ENCODE measurements at regions not wholly inside any gene's neighbourhood (a gene's known extent, or its start where the extent isn't known, plus 50 kb on each side); places are given as distances from the start of the nearest gene placed in this dataset.

GRCh38 chr20:12265662-12266061, 348.0 kb downstream of the BTBD3 start:
- no peak overlapping the region for H3K27ac Mint-ChIP-seq
- Histone ChIP-seq H3K4me1 (ENCODE audit: insufficient read depth, low read length) (peaks cover 2% of the 10 kb centered on the region; the same call in 1 of the 2 replicates), H3K9ac (ENCODE audit: extremely low read depth, insufficient read length, low read length) (no peak overlapping the region), H4K20me1 (ENCODE audit: control insufficient read depth, insufficient read depth, insufficient read length) (no peaks in the 10 kb centered on the region), H2BK12ac (ENCODE audit: insufficient read length, low read depth, low read length) (no peak overlapping the region), H3K18ac (ENCODE audit: insufficient read length, low read depth, low read length) (no peak overlapping the region), H3K23me2 (ENCODE audit: insufficient read length, low read depth, low read length, poor library complexity, severe bottlenecking) (no peaks in the 10 kb centered on the region), H2BK20ac (ENCODE audit: low read depth, low read length, poor library complexity, severe bottlenecking) (no peak overlapping the region), H2AK5ac (ENCODE audit: insufficient read length, low read length) (no peak overlapping the region), H3K9me3 (ENCODE audit: control insufficient read depth, low read depth, low read length) (no peaks in the 10 kb centered on the region), H3K79me2 (ENCODE audit: insufficient read depth, low read length) (no peaks in the 10 kb centered on the region), H3K27me3 (ENCODE audit: insufficient read depth, low read length) (no peaks in the 10 kb centered on the region), H3K79me1 (ENCODE audit: insufficient read depth, low read depth, low read length, poor library complexity, severe bottlenecking) (no peaks in the 10 kb centered on the region), H4K91ac (ENCODE audit: insufficient read length, low read depth, low read length) (no peak overlapping the region), H3K4me2 (ENCODE audit: insufficient read depth, insufficient read length, low read length) (no peak overlapping the region), H3K4ac (ENCODE audit: low read depth, low read length) (no peak overlapping the region), H2BK5ac (ENCODE audit: insufficient read length, low read length) (no peak overlapping the region), H2BK15ac (ENCODE audit: low read depth, low read length) (no peak overlapping the region), H2AFZ (ENCODE audit: low read length) (no peak overlapping the region), H3K14ac (ENCODE audit: insufficient read depth, low read length) (no peak overlapping the region; the same call in 1 of the 2 replicates), H2BK120ac (ENCODE audit: low read depth, low read length, poor library complexity, severe bottlenecking) (no peak overlapping the region), H4K5ac (ENCODE audit: insufficient read length, low read depth, low read length) (no peak overlapping the region), H3K56ac (ENCODE audit: insufficient read length, low read depth, low read length) (no peak overlapping the region), H3K23ac (ENCODE audit: insufficient read length, low read depth, low read length) (no peak overlapping the region), H4K8ac (replicated peaks; ENCODE audit: insufficient read length, low read depth, low read length) (no peak overlapping the region), H3K27ac (ENCODE audit: insufficient read length, low read depth, low read length) (no peak overlapping the region), H3T11ph (ENCODE audit: low read length) (no peak overlapping the region)
- WGBS (ENCODE audit: extremely low coverage, insufficient read length, low lambda C conversion rate) = no CpG with 5 or more reads among the region's 8 CpGs
- peaks cover 3 to 9% of the 10 kb centered on the region in 2 experiments for H3K4me1 Mint-ChIP-seq
- no peak overlapping the region for H3K4me3 Mint-ChIP-seq
- no peak for TF ChIP-seq CTCF (conservative IDR thresholded peaks at IDR 0.05)
- H3K27me3 Mint-ChIP-seq (ENCODE audit: low read depth) = no peaks in the 10 kb centered on the region
- no peaks in the 10 kb centered on the region for H3K9me3 Mint-ChIP-seq
- H3K36me3 Mint-ChIP-seq (ENCODE audit: insufficient read depth in 1 of 3, low read depth in 3 of 3) = no peaks in the 10 kb centered on the region
- no peak for DNase-seq
